Lower lobe of right lung (tissue), 2 donors: ENCODE measurements at regions not wholly inside any gene's neighbourhood (a gene's known extent, or its start where the extent isn't known, plus 50 kb on each side); places are given as distances from the start of the nearest gene placed in this dataset.

ENCODE experiments used
- ATAC-seq, 2 donors: fragments of 200-7000 bp; cut with Tn5 transposase; one replicate each; pipeline ENCODE4 v1.9.1; 2020 to 2022; ENCODE audit warnings: mild to moderate bottlenecking in 2 of 2, moderate library complexity in 2 of 2
- DNase-seq: peaks from one replicate; pipeline ENCODE4 v3.0.0-alpha.2; 2020
- H3K27ac ChIP-seq: fragments of 200-600 bp; one replicate; pipeline ENCODE4 v1.8.0; 2022
- H3K27me3 ChIP-seq: fragments of 200-600 bp; one replicate; pipeline ENCODE4 v1.8.0; 2022; ENCODE audit warnings: low read depth
- H3K36me3 ChIP-seq: fragments of 200-600 bp; one replicate; pipeline ENCODE4 v1.8.0; 2022; ENCODE audit warnings: mild to moderate bottlenecking
- H3K4me1 ChIP-seq: fragments of 200-600 bp; one replicate; pipeline ENCODE4 v1.8.0; 2022
- H3K4me3 ChIP-seq: fragments of 200-600 bp; one replicate; pipeline ENCODE4 v1.8.0; 2022; ENCODE audit warnings: mild to moderate bottlenecking
- H3K9me3 ChIP-seq: fragments of 200-600 bp; one replicate; pipeline ENCODE4 v1.8.0; 2022
- CTCF ChIP-seq: fragments of 200-600 bp; IDR thresholded peaks from one replicate; pipeline ENCODE4 v1.8.0; 2022; ENCODE audit warnings: antibody characterized with exemption, mild to moderate bottlenecking
- intact Hi-C: fragments of 100-400 bp; cut with DNase I; formaldehyde crosslinking; loops from one replicate; pipeline ENCODE4 v1.11.0; 2022
- donor health status: DM: no; HTN: yes; CAD: no; lungs with severe emphysema.

GRCh38 chr5:167245868-167246267 lies 1045.6 kb upstream of the WWC1 start:
- DNase-seq (no peak), ATAC-seq (no peak)
- H3K27me3 ChIP-seq = no peaks in the 10 kb centered on the region
- no peak for TF ChIP-seq CTCF
- no peaks in the 10 kb centered on the region for H3K9me3 ChIP-seq
- no peaks in the 10 kb centered on the region for H3K4me1 ChIP-seq
- H3K4me3 ChIP-seq = no peak overlapping the region
- H3K36me3 ChIP-seq = no peaks in the 10 kb centered on the region
- intact Hi-C loops = no loop called here
- H3K27ac ChIP-seq = no peak overlapping the region

GRCh38 chr5:167247816-167248215 lies 1043.6 kb upstream of the WWC1 start:
- intact Hi-C loops = no loop called here
- Histone ChIP-seq H3K4me1 (no peaks in the 10 kb centered on the region), H3K36me3 (no peaks in the 10 kb centered on the region), H3K27me3 (no peaks in the 10 kb centered on the region), H3K27ac (no peak overlapping the region), H3K4me3 (no peak overlapping the region), H3K9me3 (no peaks in the 10 kb centered on the region)
- TF ChIP-seq CTCF = no peak
- ATAC-seq (no peak), DNase-seq (no peak)

GRCh38 chr5:167248257-167248656 lies 1043.2 kb upstream of the WWC1 start:
- Histone ChIP-seq H3K27ac (no peak overlapping the region), H3K4me1 (no peaks in the 10 kb centered on the region), H3K36me3 (no peaks in the 10 kb centered on the region), H3K4me3 (no peak overlapping the region), H3K27me3 (no peaks in the 10 kb centered on the region), H3K9me3 (no peaks in the 10 kb centered on the region)
- no peak for ATAC-seq
- TF ChIP-seq CTCF = no peak
- DNase-seq = no peak
- intact Hi-C loops = no loop called here

- Histone ChIP-seq H3K9me3 (no peaks in the 10 kb centered on the region), H3K27me3 (no peaks in the 10 kb centered on the region), H3K4me1 (no peaks in the 10 kb centered on the region), H3K4me3 (no peak overlapping the region), H3K27ac (no peak overlapping the region), H3K36me3 (no peaks in the 10 kb centered on the region)
- no peak for TF ChIP-seq CTCF
- DNase-seq (no peak), ATAC-seq (no peak)
- intact Hi-C loops = no loop called here
These were observed 1040.4 kb upstream of the WWC1 start for GRCh38 chr5:167250996-167251395.

- no peak for TF ChIP-seq CTCF
- H3K27me3 ChIP-seq = no peaks in the 10 kb centered on the region
- H3K4me3 ChIP-seq = no peak overlapping the region
- H3K27ac ChIP-seq = no peak overlapping the region
- no peak for DNase-seq
- ATAC-seq = no peak
- H3K36me3 ChIP-seq = no peaks in the 10 kb centered on the region
- intact Hi-C loops = no loop called here
- no peaks in the 10 kb centered on the region for H3K4me1 ChIP-seq
- no peaks in the 10 kb centered on the region for H3K9me3 ChIP-seq
These were observed 1037.3 kb upstream of the WWC1 start for GRCh38 chr5:167254132-167254531.

- Histone ChIP-seq H3K27ac (no peak overlapping the region), H3K4me3 (no peak overlapping the region), H3K27me3 (no peaks in the 10 kb centered on the region), H3K4me1 (no peaks in the 10 kb centered on the region), H3K9me3 (no peaks in the 10 kb centered on the region), H3K36me3 (no peaks in the 10 kb centered on the region)
- intact Hi-C loops = no loop called here
- TF ChIP-seq CTCF = no peak
- ATAC-seq (no peak), DNase-seq (no peak)
These were observed 1035.5 kb upstream of the WWC1 start for GRCh38 chr5:167255926-167256325.
